ENCODE measurements at regions not wholly inside any gene's neighbourhood (a gene's known extent, or its start where the extent isn't known, plus 50 kb on each side); places are given as distances from the start of the nearest gene placed in this dataset.

DNA sequence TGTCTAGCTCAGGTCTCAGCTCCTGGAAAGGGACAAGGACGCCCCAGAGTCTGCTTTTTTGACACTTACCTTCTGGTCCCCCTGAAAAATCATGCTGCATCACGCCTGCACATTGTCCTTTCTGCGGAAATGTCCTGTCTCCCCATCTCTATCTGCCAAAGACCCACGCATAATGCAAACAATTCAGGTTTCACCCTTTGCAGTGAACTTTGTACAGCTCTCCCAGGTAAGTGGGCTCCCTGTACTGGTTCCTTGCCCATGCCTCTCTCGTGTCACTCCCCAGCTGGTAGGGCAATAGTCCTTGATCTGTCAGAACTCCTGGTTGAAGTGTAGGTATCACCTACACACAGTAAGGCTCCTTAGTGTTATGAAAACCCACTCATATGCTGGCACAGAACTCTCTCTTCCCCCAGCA, 102.9 kb upstream of the IRF2BP2 start:
- Mint-ChIP-seq H3K27ac (no peak overlapping the region), H3K4me1 (ENCODE audit: low read depth in 2 of 2) (peaks cover 4 to 10% of the 10 kb centered on the region in 2 donors), H3K36me3 (ENCODE audit: insufficient read depth) (no peaks in the 10 kb centered on the region), H3K4me3 (no peak overlapping the region), H3K9me3 (no peaks in the 10 kb centered on the region), H3K27me3 (no peaks in the 10 kb centered on the region)
- ATAC-seq (replicated peaks) (no peak), DNase-seq (no peak)

DNA sequence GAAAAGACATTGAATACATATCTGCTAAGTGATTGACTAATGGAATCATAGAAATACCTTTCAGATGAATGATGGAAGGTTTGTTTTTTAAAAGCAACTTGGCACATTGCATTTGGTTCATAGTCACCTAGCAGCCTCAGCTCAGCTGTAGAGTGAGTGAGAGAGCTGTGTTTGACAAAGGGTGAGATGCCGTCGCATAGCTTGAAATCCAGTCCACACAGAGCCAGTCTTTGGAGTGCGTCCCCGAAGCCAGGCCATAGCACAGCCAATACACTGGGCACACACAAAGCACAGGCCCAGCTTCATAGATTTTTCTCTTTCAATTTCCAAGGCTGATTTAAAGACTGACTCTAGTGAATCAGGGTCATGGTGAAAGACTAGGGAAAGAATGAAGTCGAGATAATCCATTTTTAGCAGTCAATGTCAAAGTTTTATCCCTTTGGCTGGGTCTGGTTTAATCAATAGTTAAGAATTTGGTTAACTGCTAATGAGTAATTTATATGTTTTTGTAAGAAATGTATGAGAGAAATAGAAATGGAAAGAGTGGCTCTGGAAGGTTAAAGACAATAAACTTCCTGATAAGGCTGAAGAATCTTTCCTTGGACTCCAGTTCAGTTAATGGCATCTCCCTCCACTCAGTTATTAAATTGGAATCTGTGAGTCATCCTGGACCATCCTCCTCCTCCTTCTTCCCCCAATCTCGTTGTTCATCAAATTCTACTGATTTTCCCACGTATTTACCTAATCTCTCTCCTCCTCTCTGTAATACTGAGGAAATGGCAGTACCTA, 101.2 kb upstream of the IRF2BP2 start:
- no peak overlapping the region for H3K27ac Mint-ChIP-seq

DNA sequence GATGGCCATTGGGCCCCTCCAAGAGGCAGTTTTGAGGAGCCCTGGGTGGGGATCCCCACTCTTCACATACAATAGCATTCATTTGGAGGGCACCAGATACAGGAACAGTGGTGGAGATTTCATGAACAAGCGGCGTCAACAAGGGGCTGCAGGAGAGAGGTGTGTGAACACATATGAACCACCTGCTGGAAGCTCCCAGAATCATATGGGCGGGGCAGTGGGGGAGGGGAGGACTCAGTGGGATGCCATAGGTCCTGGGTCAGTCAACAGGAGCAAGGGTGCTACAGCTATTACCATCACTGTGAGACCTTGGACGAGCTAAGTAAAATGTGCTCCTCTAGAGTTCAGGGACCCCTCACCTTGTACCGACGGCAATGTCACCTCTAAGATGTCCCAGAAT, 100.4 kb upstream of the IRF2BP2 start:
- Mint-ChIP-seq H3K27ac (no peak overlapping the region), H3K27me3 (no peaks in the 10 kb centered on the region), H3K36me3 (ENCODE audit: insufficient read depth) (no peaks in the 10 kb centered on the region), H3K4me1 (ENCODE audit: low read depth in 2 of 2) (peaks cover 10 to 17% of the 10 kb centered on the region in 2 donors), H3K4me3 (no peak overlapping the region), H3K9me3 (no peaks in the 10 kb centered on the region)
- DNase-seq (no peak), ATAC-seq (replicated peaks) (no peak)

More for the DNA sequence above, 101.2 kb upstream of the IRF2BP2 start:
- DNase-seq (no peak), ATAC-seq (replicated peaks) (no peak)
- H3K27me3 Mint-ChIP-seq: no peaks in the 10 kb centered on the region
- H3K36me3 Mint-ChIP-seq (ENCODE audit: insufficient read depth): no peaks in the 10 kb centered on the region
- H3K4me1 Mint-ChIP-seq (ENCODE audit: low read depth in 2 of 2): peaks cover 5 to 11% of the 10 kb centered on the region in 2 donors
- H3K9me3 Mint-ChIP-seq: no peaks in the 10 kb centered on the region
- no peak overlapping the region for H3K4me3 Mint-ChIP-seq

DNA sequence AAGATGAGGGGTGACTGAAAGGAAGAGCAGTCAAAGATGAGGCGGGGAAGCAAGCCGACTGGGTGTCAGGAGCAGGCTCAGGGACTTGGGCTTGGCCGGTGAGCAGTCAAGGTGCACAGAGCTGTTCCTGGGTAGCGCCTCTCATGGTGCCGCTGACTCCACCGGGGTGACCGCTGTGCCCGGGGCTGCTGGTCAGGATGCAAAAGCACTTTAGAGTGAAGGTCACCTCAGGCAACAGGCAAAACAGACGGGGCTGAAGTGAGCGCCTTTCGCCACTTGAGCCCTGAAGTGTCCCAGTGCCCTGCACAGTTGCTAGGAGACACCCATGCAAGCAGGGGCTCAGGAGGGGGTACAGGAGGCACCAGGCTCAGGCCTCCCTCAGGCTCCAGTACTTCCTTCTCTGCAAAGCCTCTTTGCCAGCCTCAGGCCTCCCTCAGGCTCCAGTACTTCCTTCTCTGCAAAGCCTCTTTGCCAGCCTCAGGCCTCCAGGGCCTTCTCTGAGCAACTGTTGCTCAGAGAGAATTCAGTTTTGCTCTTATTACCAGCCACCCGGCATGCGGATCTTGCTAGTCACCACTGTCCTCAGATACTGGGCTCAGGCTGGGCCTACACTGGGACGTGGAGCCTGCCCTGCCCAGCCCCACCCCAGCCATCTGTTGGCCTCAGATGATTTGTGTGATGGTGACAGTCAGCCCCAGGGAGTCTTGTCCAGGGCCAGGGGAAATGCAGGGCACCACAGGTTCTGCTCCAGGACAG, 99.7 kb upstream of the IRF2BP2 start:
- DNase-seq: no peak
- Mint-ChIP-seq H3K4me1 (ENCODE audit: low read depth in 2 of 2) (peaks cover 11 to 19% of the 10 kb centered on the region in 2 donors), H3K27ac (no peak overlapping the region), H3K4me3 (no peak overlapping the region), H3K9me3 (no peaks in the 10 kb centered on the region), H3K27me3 (no peaks in the 10 kb centered on the region), H3K36me3 (ENCODE audit: insufficient read depth) (no peaks in the 10 kb centered on the region)
- ATAC-seq (replicated peaks): no peak

DNA sequence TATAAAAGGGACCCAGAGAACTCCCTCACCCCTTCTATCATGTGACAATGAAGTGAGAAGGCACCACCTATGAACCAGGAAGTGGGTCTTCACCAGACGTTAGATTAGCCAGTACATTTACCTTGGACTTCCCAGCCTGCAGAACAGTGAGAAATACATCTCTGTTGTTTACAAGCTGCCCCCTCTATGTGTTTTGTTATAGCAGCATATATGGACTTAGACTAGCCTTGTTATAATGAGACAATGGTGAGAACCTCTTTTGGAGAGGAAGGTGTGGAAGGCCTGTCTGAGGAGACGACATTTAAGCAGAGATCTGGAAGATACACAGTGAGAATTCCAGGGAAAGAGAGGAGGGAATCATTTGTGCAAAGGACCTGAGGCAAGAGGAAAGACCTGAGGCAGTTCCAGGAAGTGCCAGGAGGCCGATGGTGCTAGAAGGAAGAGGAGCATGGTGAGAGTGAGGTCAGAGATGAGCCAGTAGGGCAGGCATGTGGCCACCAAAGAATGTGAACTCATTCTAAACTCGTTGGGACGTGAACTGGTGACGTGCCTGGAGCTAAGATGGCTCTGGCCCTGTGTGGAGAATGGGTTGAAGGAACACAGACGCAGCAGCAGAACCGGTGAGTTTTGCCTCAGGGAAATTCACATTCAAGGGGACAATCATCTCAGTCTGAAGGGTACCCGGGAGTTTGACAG, 98.9 kb upstream of the IRF2BP2 start:
- no peak overlapping the region for H3K4me3 Mint-ChIP-seq
- H3K36me3 Mint-ChIP-seq (ENCODE audit: insufficient read depth): no peaks in the 10 kb centered on the region
- DNase-seq (no peak), ATAC-seq (replicated peaks) (no peak)
- no peaks in the 10 kb centered on the region for H3K9me3 Mint-ChIP-seq
- peaks cover 11 to 19% of the 10 kb centered on the region in 2 donors for H3K4me1 Mint-ChIP-seq (ENCODE audit: low read depth in 2 of 2)
- no peak overlapping the region for H3K27ac Mint-ChIP-seq
- H3K27me3 Mint-ChIP-seq: no peaks in the 10 kb centered on the region

DNA sequence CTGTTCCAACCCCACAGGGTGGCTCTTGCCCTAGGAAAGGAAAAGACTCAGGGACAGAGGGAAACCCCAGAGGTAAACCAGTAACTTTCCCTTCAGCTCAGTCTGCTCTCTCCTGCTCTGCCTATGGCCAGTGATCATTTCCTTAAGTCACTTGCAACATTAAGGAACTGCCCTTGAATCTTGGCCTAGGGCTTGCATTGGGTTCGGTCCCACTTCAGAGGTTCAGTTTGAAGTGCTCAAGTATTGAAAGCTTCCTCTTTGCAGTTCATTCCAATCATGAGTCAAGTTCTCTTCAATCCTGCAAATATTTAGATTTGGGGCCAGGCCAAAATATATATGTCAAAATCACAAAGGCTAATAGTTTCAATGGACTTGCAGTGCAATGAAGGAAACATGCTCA, 97.7 kb upstream of the IRF2BP2 start:
- DNase-seq: no peak
- H3K9me3 Mint-ChIP-seq: no peaks in the 10 kb centered on the region
- H3K27me3 Mint-ChIP-seq: no peaks in the 10 kb centered on the region
- H3K27ac Mint-ChIP-seq: no peak overlapping the region
- H3K4me1 Mint-ChIP-seq (ENCODE audit: low read depth in 2 of 2): peaks cover 10 to 19% of the 10 kb centered on the region in 2 donors
- no peaks in the 10 kb centered on the region for H3K36me3 Mint-ChIP-seq (ENCODE audit: insufficient read depth)
- ATAC-seq (replicated peaks): no peak
- H3K4me3 Mint-ChIP-seq: no peak overlapping the region

DNA sequence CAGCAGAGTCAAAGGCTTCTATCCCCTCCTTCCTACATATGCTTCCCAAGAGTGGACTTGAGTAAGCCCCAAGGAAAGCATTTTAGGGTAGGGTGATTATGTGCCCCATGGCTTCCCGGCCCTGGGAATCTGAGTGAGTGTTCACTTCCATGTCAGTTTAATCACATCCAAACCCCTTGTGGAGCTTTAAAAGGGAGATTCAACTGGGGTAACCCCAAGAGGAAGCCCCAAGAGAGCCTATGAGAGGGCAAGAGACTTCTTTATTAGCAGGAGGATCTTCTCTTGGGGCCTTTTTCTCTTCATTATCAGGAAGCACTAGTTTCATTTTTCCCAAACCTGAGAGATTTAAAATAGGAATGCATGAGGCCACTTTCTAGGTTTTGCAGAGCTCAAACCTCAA, 97.0 kb upstream of the IRF2BP2 start:
- Mint-ChIP-seq H3K4me3 (no peak overlapping the region), H3K4me1 (ENCODE audit: low read depth in 2 of 2) (peaks cover 10 to 19% of the 10 kb centered on the region in 2 donors), H3K27me3 (no peaks in the 10 kb centered on the region), H3K9me3 (no peaks in the 10 kb centered on the region), H3K36me3 (ENCODE audit: insufficient read depth) (no peaks in the 10 kb centered on the region), H3K27ac (no peak overlapping the region)
- no peak for ATAC-seq (replicated peaks)
- DNase-seq: no peak

DNA sequence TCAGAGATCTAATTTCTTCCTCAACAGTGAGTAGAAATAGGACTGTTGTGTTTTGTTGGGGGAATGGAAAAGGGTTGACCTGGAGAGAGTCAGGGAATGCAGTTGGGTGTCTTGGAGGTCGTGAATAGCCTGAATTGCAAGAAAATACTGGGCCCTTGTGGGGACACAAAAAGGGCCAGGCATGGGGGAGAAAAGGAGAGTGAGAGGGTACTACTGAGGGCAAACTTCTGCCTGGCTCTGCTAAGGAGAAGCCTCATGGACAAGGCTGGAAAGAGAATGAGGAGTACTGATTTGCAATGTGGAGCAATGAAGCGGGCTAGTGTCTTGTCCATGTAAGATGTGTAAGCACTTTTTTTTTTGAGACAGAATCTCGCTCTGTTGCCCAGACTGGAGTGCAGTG, 96.2 kb upstream of the IRF2BP2 start:
- Mint-ChIP-seq H3K9me3 (no peaks in the 10 kb centered on the region), H3K27me3 (no peaks in the 10 kb centered on the region), H3K36me3 (ENCODE audit: insufficient read depth) (no peaks in the 10 kb centered on the region), H3K4me3 (no peak overlapping the region), H3K27ac (peak overlapping the region in 1 of 2 donors; percentile 7), H3K4me1 (ENCODE audit: low read depth in 2 of 2) (peaks cover 10 to 19% of the 10 kb centered on the region in 2 donors)
- ATAC-seq (replicated peaks) (no peak), DNase-seq (no peak)

DNA sequence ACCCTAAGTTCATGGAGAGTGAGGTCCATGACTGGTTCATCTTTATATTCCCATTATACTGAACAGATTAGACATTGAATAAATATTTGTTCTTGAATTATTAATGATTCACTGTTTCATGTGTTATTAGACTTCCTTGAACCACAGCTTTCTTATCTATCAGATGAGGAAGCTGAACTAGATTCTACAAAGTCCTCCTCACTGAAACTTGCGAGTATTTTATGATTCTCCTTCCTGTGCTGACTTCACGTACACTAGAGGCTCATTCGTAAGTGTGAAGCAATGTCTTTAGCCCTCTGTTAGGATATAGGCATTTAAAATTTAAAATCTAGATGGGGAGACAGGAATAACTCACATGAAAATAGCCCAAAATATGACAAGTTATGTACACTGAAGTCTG, 95.6 kb upstream of the IRF2BP2 start:
- DNase-seq (no peak), ATAC-seq (replicated peaks) (no peak)
- Mint-ChIP-seq H3K27ac (peak overlapping the region in 1 of 2 donors; percentile 7), H3K4me1 (ENCODE audit: low read depth in 2 of 2) (peaks cover 10 to 19% of the 10 kb centered on the region in 2 donors), H3K4me3 (no peak overlapping the region), H3K27me3 (no peaks in the 10 kb centered on the region), H3K9me3 (no peaks in the 10 kb centered on the region), H3K36me3 (ENCODE audit: insufficient read depth) (no peaks in the 10 kb centered on the region)

DNA sequence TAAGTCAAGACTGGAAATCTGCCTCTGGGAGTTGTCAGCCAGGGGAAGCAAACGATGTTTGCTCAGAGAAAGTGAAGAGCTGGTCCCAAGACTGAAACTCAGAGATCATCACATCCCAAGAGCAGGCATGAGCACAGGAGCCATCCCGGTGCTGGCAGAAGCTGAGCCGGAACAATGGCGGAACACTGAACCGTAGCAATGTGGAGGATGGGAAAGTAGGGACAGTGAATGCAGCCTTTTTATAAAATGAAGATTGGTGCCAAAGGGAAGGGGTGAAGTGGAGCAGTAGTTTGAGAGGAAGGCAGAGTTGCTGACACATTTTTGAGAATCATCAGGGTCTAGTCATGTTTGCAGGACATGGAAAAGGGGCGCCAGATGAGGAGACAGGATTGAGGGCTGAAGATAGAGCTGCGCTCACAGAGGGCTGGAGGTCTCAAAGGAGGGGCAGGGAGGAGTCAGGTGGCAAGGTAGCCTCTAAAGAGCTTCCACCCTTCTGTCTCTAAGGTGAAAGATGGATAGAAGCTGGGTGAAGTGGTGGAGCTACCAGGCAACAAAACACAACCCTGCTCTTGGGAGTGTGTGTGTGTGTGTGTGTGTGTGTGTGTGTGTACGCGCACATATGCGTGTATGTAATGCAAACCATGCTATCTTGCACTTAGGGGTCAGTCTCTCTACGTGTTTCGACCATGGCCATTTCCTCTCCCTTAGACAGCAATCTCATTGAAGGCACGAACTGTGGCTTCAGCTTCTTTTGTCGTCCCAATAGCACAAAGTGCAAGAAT, 94.3 kb upstream of the IRF2BP2 start:
- H3K9me3 Mint-ChIP-seq: no peaks in the 10 kb centered on the region
- peaks cover 16 to 29% of the 10 kb centered on the region in 2 donors for H3K4me1 Mint-ChIP-seq (ENCODE audit: low read depth in 2 of 2)
- ATAC-seq (replicated peaks) (no peak), DNase-seq (no peak)
- no peaks in the 10 kb centered on the region for H3K36me3 Mint-ChIP-seq (ENCODE audit: insufficient read depth)
- no peaks in the 10 kb centered on the region for H3K27me3 Mint-ChIP-seq
- H3K27ac Mint-ChIP-seq: no peak overlapping the region
- no peak overlapping the region for H3K4me3 Mint-ChIP-seq

DNA sequence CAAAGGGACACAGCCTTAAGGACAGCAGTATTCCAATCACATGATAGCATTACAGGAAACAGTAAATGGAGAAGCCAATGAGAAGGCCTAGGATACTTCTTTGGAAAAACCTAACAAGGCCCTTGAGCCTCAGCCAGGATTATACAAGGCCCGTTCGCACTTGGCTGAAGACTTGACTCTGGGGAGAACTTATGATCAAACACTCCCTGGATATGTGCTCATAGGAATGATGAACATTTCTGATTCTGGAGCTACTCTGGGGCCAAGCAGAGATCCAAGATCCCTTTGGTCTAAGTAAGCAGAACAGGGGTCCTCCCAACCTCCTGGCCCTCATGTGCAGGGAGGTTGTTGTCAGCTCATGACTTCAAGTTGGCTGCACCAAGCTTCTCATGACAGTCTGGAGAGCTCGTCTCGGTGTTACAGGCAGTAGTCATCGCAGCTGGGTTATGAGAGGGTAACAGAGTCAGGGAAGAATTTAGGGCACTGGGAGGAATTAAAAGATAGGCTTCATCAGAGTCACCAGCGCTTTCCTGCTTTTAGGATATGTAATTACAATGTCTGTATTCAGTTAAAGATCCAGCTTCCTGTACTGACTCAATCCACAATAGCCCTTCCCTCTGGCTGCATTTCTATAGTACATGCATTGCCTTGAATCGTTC, 92.5 kb upstream of the IRF2BP2 start:
- ATAC-seq (replicated peaks): no peak
- Mint-ChIP-seq H3K4me1 (ENCODE audit: low read depth in 2 of 2) (peaks cover 14 to 19% of the 10 kb centered on the region in 2 donors), H3K27ac (no peak overlapping the region)

DNA sequence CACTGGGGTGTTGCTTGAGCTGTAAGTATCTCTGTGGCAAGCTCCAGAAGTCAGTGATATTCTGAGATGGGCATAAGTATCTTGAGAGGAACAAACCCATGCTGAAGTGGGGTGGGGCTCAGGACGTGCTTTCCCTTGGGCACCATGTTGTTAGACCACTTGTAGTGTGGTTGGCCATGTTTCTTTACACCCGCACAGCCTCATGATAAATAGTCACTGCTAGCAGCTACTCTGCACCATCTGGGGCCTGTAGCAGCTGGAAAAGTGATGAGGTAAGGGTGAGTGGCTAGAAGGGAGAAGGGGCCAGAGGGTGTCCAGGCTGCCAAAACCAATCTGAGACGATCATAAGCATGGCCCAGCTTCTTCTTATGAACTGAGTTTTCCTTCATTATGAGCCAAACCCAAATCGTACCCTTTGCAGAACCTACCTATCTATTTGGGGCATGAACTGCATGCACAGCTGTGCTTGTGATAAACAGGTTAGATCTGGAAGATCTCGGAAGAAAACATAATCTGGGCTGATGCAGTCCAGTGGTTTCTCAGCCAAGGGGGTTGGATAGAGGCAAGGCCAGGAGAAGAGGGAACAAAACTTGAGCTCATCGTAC, 91.9 kb upstream of the IRF2BP2 start:
- Mint-ChIP-seq H3K27ac (no peak overlapping the region), H3K4me1 (ENCODE audit: low read depth in 2 of 2) (peaks cover 14 to 19% of the 10 kb centered on the region in 2 donors), H3K4me3 (no peak overlapping the region), H3K27me3 (no peaks in the 10 kb centered on the region), H3K36me3 (ENCODE audit: insufficient read depth) (no peaks in the 10 kb centered on the region), H3K9me3 (no peaks in the 10 kb centered on the region)
- ATAC-seq (replicated peaks): no peak
- no peak for DNase-seq

More for the DNA sequence above, 92.5 kb upstream of the IRF2BP2 start:
- Mint-ChIP-seq H3K27me3 (no peaks in the 10 kb centered on the region), H3K36me3 (ENCODE audit: insufficient read depth) (no peaks in the 10 kb centered on the region), H3K4me3 (no peak overlapping the region), H3K9me3 (no peaks in the 10 kb centered on the region)
- no peak for DNase-seq

Data from effector memory CD8-positive, alpha-beta T cell (primary cell).